HG03558 (cell line): ENCODE measurements at regions not wholly inside any gene's neighbourhood (a gene's known extent, or its start where the extent isn't known, plus 50 kb on each side); places are given as distances from the start of the nearest gene placed in this dataset.

Experiments
- ATAC-seq: cut with Tn5 transposase; IDR thresholded peaks from one replicate; pipeline ENCODE4 v1.9.1; 2021; ENCODE audit warnings: moderate number of reproducible peaks; ENCODE audit not compliant: unreplicated experiment; ENCODE audit errors: extremely low read depth

DNA sequence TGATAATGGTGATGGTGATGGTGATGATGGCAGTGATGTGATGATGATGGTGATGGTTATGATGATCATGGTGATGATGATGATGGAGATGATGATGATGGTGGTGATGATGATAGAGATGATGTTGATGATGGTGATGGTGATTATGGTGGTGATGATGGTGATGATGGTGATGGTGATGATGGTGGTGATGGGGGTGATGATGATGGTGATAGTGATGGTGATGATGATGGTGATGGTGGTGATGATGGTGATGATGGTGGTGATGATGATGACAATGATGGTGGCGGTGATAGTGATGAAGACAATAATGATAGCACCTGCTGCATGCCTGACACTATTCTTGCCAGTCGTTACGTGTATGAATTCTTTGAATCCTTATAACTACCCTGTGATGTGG, 317.9 kb upstream of the AJAP1 start:
- ATAC-seq, result no peak

DNA sequence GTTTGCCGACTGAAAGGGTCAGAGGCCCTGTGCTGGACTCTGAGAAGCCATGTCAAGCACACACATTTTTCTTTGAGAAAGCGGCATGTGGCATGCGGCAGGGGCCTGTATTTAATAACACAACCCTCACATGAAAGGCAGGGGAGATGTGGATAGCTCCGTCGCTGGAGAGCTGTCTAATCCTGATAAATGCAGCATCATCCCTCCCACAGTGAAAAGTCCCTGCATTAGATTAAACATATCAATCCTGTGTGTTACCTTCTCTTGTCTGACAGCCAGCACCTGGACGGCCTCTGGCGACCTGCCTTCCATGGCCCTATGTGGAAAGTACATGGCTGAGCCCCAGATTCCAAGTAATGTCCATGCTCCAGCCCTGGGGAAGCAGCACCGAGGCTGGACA, 313.0 kb upstream of the AJAP1 start:
- no peak for ATAC-seq

DNA sequence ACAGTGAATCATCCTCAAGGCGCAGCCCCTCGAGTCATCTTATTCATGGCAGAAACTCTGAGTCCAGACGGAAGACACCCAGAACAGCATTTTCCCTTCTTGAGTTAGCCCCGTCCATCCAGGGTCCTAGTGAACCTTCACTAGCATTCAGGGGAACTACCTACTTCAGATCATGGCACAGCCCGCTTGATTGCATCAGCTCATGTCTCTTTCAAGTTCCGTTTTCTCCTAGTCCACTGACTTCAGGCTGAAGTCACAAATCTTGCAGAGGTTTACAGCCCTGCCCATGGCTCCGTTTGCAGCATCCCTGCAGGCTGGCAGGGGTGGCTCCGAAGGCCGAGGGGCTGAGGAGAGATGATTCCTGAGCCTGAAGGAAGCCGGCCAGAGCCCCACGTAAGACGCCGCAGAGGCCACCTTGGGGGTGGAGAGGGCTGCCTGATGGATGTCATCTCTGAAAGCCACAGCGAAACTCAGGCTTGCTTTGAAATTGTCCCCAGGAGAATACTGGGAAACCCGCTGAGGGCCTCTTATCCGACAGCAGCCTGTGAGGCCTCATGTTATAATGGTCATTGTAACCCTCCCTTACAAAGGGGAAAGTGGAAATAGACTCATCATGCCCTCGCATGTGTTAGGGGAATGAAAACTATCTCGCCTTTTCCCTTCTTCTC, 310.2 kb upstream of the AJAP1 start:
- ATAC-seq, result no peak

GRCh38 chr1:4345094-4345493, 309.3 kb upstream of the AJAP1 start:
- no peak for ATAC-seq

GRCh38 chr1:4346131-4346530, 308.3 kb upstream of the AJAP1 start:
- ATAC-seq, result no peak

GRCh38 chr1:4351453-4351852, 303.0 kb upstream of the AJAP1 start:
- ATAC-seq, result no peak

- no peak for ATAC-seq
Observed at GRCh38 chr1:4353090-4353856, 301.1 kb upstream of the AJAP1 start.

GRCh38 chr1:4355839-4356238, 298.6 kb upstream of the AJAP1 start:
- ATAC-seq, result no peak

DNA sequence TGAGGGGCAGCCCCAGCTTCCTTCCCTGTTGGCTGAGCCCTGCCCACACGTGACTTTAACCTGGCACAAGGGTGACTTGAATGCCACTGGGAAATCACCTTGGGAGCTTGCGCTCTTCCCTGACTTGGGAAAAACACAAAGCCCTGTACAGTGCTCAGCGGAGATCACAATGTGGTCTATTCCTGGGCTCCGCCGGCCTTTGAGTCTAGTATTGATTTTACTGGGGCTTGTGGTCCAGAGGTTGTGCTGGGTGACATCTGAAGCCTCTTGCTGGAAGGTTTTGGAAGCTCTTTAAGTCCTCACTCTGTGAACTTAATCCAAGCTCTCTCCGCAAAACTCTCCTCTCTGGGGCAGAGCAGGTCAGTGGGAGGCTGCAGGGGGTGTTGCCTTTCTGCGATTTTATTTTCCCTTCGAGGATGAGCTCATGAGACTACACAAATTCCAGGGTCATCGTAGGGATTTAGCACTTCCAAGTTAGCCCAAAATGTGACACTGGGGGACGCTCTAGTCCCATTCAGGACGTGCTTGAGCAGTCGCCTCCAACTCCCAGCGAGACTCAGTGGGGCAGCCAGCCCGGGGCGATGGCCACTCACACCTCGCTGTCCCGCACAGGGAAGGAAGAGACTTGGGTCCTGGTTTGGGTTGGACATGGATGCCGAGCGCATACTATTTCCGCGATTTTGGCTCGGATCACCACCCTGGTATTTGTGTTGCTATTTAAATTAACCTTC, 291.9 kb upstream of the AJAP1 start:
- ATAC-seq, result no peak

DNA sequence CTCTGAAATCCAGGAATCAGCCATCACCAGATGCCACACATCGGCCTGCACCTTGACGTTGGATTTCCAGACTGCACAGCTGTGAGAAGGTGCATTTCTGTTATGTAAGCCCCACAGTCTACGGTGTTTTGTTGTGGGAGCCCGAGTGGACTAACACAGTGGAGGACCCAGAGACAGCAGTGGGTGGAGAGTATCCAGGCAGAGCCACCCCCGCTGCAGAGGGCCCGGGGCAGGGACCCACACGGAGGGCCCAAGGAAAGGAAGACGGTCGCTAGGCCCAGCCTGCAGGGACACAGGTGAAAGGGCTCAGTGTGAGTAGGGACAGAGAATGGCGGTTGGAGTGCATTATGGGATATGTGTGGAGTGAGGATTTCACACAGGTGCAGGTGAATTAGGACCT, 288.3 kb upstream of the AJAP1 start:
- ATAC-seq, result no peak

GRCh38 chr1:4367230-4367777, 287.1 kb upstream of the AJAP1 start:
- ATAC-seq, result no peak

GRCh38 chr1:4369335-4369734, 285.1 kb upstream of the AJAP1 start:
- ATAC-seq, result no peak

- ATAC-seq, result no peak
Observed at GRCh38 chr1:4371849-4372248, 282.6 kb upstream of the AJAP1 start.

DNA sequence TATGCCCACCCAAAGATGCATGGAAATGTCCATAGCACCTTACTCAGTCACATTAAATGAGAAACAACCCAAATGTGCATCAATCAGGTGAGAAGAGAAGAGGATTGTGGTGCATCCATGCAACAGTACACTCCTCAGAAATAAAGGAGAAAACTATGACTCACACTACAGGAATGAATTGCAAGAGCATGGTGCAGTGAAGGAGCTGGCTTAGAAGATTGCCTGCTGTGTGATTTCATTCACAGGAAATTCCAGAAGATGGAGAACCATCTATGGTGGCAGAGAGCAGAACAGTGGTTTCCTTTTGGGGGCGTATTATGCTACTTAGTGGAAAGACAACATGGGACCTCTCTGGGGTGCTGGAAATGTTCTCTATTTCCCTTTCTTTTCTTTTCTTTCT, 278.6 kb upstream of the AJAP1 start:
- no peak for ATAC-seq

- no peak for ATAC-seq
Observed at GRCh38 chr1:4379451-4380175, 274.8 kb upstream of the AJAP1 start.

- no peak for ATAC-seq
Observed at GRCh38 chr1:4380564-4381168, 273.7 kb upstream of the AJAP1 start.

DNA sequence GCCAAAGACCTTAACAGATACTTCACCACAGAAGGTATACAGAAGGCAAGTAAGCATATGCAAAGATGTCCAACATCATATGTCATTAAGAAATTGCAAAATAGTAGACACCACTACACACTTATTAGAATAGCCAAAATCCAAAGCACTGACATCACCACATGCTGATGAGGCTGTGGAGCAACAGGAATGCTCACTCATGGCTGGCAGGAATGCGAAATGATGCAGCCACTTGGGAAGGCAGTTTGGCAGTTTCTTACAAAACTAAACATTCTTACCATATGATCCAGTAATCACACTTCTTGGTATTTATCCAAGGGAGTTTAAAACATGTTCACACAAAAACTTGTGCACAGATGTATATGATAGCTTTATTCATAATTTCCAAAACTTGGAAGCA, 261.2 kb upstream of the AJAP1 start:
- ATAC-seq, result no peak

DNA sequence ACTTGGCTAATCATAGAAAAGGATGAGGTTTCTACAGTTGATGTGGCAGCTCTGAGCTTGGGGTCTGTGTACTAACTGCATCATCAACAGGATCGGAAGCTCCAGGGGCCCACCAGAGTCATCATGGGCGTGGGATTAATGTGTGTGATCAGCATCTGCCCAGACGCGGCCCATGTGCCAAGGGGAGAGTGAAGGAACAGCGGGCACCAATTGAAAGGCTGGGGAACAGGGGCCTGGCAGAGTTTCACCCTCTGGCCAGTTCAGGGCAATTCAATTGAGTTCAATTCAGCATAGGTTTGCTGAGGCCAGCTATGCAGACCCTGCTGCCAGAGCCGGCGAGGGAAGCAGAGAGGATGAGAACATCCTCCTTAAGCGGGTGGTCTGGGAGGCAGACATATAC, 260.0 kb upstream of the AJAP1 start:
- ATAC-seq, result no peak

DNA sequence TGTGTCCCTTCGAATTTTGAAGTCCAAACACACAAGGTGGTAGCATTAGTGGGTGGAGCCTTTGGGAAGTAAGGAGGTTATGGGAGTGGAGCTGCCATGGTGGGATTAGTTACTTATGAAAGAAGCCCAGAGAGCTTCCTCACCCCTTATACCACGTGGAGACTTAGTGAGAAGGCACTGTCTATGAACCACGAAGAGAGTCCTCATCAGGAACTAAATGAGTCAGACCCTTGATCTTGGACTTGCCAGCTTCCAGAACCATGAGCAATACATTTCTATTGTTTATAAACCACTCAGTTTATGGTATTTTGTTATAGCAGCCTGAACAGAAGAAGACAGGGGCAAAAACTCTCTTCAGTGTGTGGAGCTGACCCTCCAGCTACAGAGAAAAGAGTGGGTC, 259.3 kb upstream of the AJAP1 start:
- ATAC-seq, result no peak

- ATAC-seq, result no peak
Observed at GRCh38 chr1:4395676-4396075, 258.7 kb upstream of the AJAP1 start.
